ENCODE measurements at regions not wholly inside any gene's neighbourhood (a gene's known extent, or its start where the extent isn't known, plus 50 kb on each side); places are given as distances from the start of the nearest gene placed in this dataset.
"Not testable (repeated sequence)": the region's sequence is repeated elsewhere in the genome, so short reads cannot be mapped to it uniquely, and the experiment has no call there.

GRCh38 chr12:66733321-66733720 lies 54.4 kb upstream of the GRIP1 start:
- DNase-seq, result no peak

GRCh38 chr12:66733839-66734238 lies 55.0 kb upstream of the GRIP1 start:
- DNase-seq, result no peak

GRCh38 chr12:66735275-66735674 lies 56.4 kb upstream of the GRIP1 start:
- DNase-seq, result no peak

- no peak for DNase-seq
Measured at GRCh38 chr12:66736931-66737330, 58.1 kb upstream of the GRIP1 start.

GRCh38 chr12:66739266-66739665 lies 60.4 kb upstream of the GRIP1 start:
- DNase-seq, result no peak

DNA sequence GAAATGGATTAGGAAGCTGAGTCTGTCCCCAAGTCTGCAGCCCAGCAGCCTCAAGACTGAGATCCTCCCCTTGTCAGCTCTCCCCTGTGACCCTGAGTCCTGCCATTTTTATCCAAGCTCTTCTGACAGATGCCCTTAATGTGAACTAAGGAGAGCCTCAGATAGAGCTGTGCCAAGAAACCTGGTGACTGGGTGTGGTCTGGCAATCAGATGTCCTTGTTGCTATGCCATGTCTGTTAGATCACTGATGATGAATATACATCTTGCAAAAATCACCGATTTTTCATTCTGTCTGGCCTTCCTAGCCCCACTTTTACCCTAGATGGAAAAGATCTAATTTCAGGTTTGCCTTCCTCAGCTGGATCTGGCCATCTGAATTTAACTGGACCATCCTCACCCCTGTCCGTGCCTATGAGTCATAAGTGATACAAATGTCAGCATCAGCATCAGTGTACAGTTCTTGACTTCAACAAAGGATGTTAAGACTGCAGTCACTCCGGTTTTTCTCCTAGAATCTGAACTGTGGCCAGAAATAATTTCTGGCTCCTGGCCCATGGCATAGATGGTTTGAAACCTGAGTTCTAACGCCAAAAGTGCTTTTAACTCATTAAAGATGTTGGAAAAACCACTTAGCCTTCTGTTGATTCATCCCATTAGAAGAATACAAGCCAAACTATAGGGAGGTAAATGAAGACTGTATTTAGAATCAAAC lies 61.2 kb upstream of the GRIP1 start:
- DNase-seq, result no peak

- DNase-seq, result no peak
Measured at GRCh38 chr12:66740732-66741131, 61.9 kb upstream of the GRIP1 start.

GRCh38 chr12:66741919-66742318 lies 63.0 kb upstream of the GRIP1 start:
- DNase-seq, result no peak

- peak; percentile 29 for DNase-seq
Measured at GRCh38 chr12:66742508-66743367, 63.9 kb upstream of the GRIP1 start.

- DNase-seq, result no peak
Measured at GRCh38 chr12:66744461-66744860, 65.6 kb upstream of the GRIP1 start.

DNA sequence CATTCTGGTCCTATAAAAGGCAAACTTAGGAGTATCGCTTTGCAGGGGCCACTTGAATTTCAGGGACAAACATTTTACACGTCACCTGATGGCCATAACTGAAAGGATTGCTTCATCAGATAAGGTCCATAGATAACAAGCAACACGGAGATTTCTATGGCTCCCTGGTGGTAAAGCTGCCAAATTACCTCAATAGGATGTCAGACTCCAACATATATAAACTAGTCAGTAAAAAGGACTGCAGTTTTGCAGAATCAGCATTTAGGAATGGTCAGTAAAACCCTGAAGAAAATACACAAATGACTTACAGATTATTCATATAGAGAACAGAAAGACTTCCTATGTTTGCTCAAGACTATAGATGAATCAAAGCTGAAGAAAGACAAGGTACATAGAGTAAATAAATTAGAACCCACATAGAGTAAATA lies 66.1 kb upstream of the GRIP1 start:
- peak; percentile 14 for DNase-seq

- DNase-seq, result no peak
Measured at GRCh38 chr12:66746489-66747201, 67.8 kb upstream of the GRIP1 start.

DNA sequence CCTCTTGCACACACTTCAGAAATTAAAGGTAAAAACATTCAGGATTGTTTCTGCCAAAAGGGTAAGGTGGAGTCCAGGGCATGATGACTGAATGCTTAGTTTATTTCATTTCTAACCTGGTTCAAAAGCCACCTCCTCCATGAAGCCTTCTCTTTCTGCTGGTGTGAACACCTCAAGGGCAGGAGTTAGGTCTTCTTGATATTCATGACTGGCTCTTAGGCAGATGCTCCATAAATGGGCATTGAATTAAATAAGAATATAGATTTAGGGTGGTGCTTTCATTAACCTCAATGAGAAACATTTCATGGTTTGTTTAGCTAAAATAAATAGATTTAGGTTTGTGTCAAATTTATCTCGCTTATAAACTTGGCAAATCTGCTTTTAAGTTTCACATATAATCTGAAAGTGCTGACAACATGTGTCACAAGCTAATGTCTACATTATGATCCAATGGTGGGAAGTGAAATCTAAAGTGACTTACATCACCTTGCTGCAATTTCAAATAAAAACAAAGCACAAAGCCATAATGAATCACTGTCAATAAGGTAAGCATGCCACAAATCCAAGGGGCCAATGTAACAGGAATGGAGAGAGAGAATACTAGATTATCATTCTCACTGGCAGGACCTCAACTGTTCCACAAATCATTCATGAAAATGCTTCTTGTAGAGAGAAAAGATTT lies 72.7 kb upstream of the GRIP1 start:
- no peak for DNase-seq

DNA sequence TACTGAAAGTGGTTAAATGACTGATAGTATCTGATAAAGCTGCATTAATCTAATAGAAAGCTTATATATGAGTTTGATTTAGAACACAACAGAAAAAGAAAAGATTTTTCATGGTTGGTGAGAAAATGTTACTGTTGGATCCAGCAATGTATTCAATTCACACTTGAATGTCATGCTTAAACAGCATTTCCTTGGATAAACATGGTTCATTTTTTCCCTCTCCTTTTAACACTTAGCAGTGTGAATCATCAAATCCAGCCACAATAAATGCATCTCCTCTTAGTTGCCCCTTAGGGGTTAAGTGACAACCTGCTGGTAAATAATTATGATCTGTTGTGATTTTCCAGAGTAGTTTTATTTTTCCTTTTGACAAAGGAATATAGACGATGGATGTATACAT lies 74.9 kb upstream of the GRIP1 start:
- DNase-seq, result no peak

DNA sequence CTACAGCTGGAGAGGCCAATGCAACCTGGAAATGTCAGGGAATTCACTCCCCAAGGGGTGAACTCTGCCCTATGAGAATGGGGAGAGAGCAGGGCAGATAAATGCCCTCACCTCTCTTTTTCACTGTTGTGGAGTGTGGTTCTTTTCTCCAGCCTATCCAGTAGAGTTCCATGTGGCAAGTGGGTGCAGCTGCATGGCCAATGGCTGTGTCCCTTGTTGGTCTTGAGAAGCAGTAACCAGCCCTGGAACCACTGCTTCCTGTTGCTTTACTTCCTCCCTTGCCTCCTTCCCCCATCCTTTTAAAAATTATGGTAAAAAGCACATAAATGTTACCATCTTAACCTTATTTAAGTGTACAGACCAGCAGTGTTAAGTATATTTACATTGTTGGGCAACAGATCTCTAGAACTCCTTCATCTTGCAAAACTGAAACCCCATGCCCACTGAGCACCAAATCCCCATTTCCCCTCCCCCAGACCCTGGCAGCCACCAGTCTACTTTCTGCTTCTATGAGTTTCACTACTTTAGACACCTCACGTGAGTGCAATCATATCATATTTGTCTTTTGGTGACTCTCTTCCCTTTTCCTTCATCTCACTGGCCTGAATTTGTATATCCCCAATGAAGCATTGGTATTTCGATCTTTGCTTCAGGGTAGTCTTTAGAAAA lies 77.0 kb upstream of the GRIP1 start:
- peak; percentile 31 for DNase-seq

DNA sequence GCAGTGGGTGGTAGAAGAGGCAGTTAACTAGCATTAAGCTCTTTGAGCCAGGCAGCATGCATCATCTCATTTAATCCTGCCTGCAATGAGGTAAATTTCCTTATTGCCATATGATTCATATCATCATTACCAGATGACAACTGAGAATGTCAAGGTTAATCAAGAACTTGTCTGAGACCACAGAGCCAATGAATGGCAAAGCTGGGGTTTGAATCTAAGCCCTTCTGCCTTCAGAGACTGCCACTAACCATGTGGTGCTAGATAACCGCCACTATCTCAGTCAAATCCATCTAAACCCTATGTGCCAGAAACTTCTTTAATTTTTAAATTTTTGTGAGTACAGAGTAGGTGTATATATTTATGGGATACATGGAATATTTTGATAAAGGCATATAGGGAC lies 77.8 kb upstream of the GRIP1 start:
- peak; percentile 24 for DNase-seq

GRCh38 chr12:66760122-66760521 lies 81.2 kb upstream of the GRIP1 start:
- not testable (repeated sequence) for DNase-seq

GRCh38 chr12:66763467-66763866 lies 84.6 kb upstream of the GRIP1 start:
- DNase-seq, result no peak

GRCh38 chr12:66765204-66765603 lies 86.3 kb upstream of the GRIP1 start:
- no peak for DNase-seq

GRCh38 chr12:66767536-66767935 lies 88.7 kb upstream of the GRIP1 start:
- DNase-seq, result no peak

GRCh38 chr12:66768293-66768692 lies 89.4 kb upstream of the GRIP1 start:
- peak; percentile 9 for DNase-seq

DNA sequence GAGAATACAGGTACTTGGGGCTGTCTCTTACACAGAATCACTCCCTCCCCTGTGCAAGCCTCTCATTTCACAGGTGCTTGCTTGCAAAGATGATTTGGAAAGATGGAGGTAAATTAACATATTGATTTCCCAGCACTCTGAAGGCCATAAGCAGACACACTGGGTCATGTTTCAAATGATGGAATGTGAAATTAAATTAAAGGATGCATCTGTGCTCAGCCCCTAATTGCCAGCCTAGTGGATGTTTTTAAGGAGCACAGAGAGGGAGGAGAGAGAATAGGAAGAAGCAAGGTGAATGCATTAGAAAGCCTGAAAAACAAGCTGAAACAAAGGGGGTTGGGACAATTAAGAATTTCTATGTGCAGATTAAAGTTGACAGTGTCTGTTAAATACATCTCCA lies 96.1 kb upstream of the GRIP1 start:
- DNase-seq, result no peak

DNA sequence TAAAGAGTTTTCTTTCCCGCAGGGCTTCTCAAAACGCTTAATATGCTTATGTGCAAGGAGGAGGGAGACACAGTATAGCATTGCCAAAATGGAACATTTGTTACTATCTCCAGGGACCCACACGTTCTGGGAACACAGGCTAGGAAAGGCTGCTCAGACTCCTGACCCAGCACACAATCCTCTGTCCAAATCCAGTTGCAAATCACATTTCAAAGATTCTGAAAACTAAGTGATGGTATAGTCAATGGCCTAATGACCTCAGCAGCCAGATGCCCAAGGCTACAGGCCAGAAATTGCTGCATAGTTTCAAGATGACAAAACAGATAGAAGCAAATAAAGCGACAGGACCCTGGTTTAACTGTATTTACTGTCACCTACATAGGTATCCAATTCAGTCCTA lies 97.0 kb upstream of the GRIP1 start:
- no peak for DNase-seq

Data from hematopoietic multipotent progenitor cell treated with erythropoietin and hydrocortisone succinate and interleukin-3 and kit ligand, for 4 days (in vitro differentiated cells).